Neural progenitor cell (in vitro differentiated cells): ENCODE measurements at regions not wholly inside any gene's neighbourhood (a gene's known extent, or its start where the extent isn't known, plus 50 kb on each side); places are given as distances from the start of the nearest gene placed in this dataset.

ENCODE experiments used
- DNase-seq: peaks from one replicate; pipeline ENCODE4 v3.0.0-alpha.2; 2016; ENCODE audit warnings: low spot score
- H2AFZ ChIP-seq: fragments of 200-600 bp; sonication (generic); replicated peaks from 2 replicates; pipeline ENCODE4 v1.6.1; 2016; ENCODE audit warnings: antibody characterized with exemption
- H3F3A ChIP-seq: fragments of 200-600 bp; sonication (generic); 2 replicates; pipeline ENCODE4 v1.6.1; 2016; ENCODE audit warnings: antibody characterized with exemption, low read depth
- H3K27ac ChIP-seq: fragments of 200-600 bp; sonication (generic); 2 replicates; pipeline ENCODE4 v1.5.1; 2016; ENCODE audit warnings: mild to moderate bottlenecking
- H3K27me3 ChIP-seq: fragments of 200-600 bp; sonication (generic); 2 replicates; pipeline ENCODE4 v1.6.1; 2016; ENCODE audit warnings: mild to moderate bottlenecking, moderate library complexity
- H3K36me3 ChIP-seq: fragments of 200-600 bp; sonication (generic); 2 replicates; pipeline ENCODE4 v1.5.1; 2016
- H3K4me1 ChIP-seq: fragments of 200-600 bp; sonication (generic); 2 replicates; pipeline ENCODE4 v1.6.1; 2016; ENCODE audit warnings: mixed run types
- H3K4me2 ChIP-seq: fragments of 200-600 bp; sonication (generic); 2 replicates; pipeline ENCODE4 v1.6.1; 2016
- H3K4me3 ChIP-seq: fragments of 200-600 bp; sonication (generic); 2 replicates; pipeline ENCODE4 v1.5.1; 2016
- H3K79me2 ChIP-seq: fragments of 200-600 bp; sonication (generic); 2 replicates; pipeline ENCODE4 v1.6.1; 2016; ENCODE audit warnings: low read depth
- H3K9ac ChIP-seq: fragments of 200-600 bp; sonication (generic); 2 replicates; pipeline ENCODE4 v1.6.1; 2016
- H3K9me3 ChIP-seq: fragments of 200-600 bp; sonication (generic); 2 replicates; pipeline ENCODE4 v1.5.1; 2016; ENCODE audit warnings: low read depth
- H4K20me1 ChIP-seq: fragments of 200-600 bp; sonication (generic); 2 replicates; pipeline ENCODE4 v1.6.1; 2016; ENCODE audit warnings: low read depth
- H3K27ac Mint-ChIP-seq: 3 replicates; pipeline ENCODE4 v1.8.0; 2021; ENCODE audit warnings: mixed read lengths
- H3K27me3 Mint-ChIP-seq: 2 replicates; pipeline ENCODE4 v1.8.0; 2022; ENCODE audit warnings: low read depth, mild to moderate bottlenecking, inconsistent platforms, moderate library complexity, mixed read lengths; ENCODE audit not compliant: insufficient read depth
- H3K36me3 Mint-ChIP-seq: 3 replicates; pipeline ENCODE4 v1.8.0; 2021; ENCODE audit warnings: mixed read lengths
- H3K4me1 Mint-ChIP-seq: 3 replicates; pipeline ENCODE4 v1.8.0; 2021; ENCODE audit warnings: mixed read lengths
- H3K4me3 Mint-ChIP-seq: 3 replicates; pipeline ENCODE4 v1.8.0; 2021; ENCODE audit warnings: mild to moderate bottlenecking, moderate library complexity, mixed read lengths
- H3K9me3 Mint-ChIP-seq: 3 replicates; pipeline ENCODE4 v1.8.0; 2020; ENCODE audit warnings: mixed read lengths
- EZH2 ChIP-seq: fragments of 200-600 bp; sonication (generic); IDR thresholded peaks from 2 replicates; pipeline ENCODE4 v1.6.1; 2017; ENCODE audit warnings: antibody characterized with exemption, mild to moderate bottlenecking, moderate library complexity
- EZH2phosphoT487 ChIP-seq: fragments of 200-600 bp; sonication (generic); IDR thresholded peaks from 2 replicates; pipeline ENCODE4 v1.6.1; 2017; ENCODE audit warnings: antibody characterized with exemption
- TF ChIP-seq, protein P1 (sequence below): fragments of 200-600 bp; sonication (generic); IDR thresholded peaks from 2 replicates; pipeline ENCODE4 v1.5.1; 2017; ENCODE audit warnings: antibody characterized with exemption, mild to moderate bottlenecking

DNA sequence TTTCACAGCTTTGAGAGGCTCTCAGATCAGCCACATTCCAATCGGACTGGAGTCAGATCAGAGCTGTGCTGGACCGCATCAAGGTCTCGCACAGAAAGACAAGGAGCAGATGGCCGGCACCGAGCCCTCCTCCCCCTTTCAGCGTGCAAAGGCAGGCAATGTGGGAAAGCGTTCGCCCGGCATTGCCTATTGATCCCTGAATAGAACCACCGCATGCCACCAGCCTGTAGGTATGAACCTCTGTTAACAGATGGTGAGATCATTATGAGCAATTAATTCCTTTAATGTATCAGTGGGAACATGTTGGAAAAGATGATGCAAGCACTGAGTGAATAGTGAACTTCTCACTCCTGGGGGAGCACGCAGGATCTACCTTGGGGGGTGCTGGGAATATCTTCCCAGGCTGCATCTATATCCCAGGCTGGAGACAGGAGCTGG is 117.5 kb upstream of the ID4 start:
- H3K9me3 ChIP-seq: no peaks in the 10 kb centered on the region
- peaks cover 31% of the 10 kb centered on the region for H3F3A ChIP-seq
- no peaks in the 10 kb centered on the region for H3K27me3 ChIP-seq
- no peak overlapping the region for H2AFZ ChIP-seq
- H3K79me2 ChIP-seq: no peaks in the 10 kb centered on the region
- peak overlapping the region; percentile 58 for H3K27ac ChIP-seq
- peaks cover 63% of the 10 kb centered on the region for H3K4me1 Mint-ChIP-seq
- H3K36me3 ChIP-seq: no peaks in the 10 kb centered on the region
- H3K9me3 Mint-ChIP-seq: peaks cover 4% of the 10 kb centered on the region
- peak overlapping the region; percentile 46 for H3K4me2 ChIP-seq
- H3K4me3 Mint-ChIP-seq: peak overlapping the region; percentile 60
- H3K4me3 ChIP-seq: no peak overlapping the region
- DNase-seq: peak; percentile 87
- no peaks in the 10 kb centered on the region for H4K20me1 ChIP-seq
- H3K27ac Mint-ChIP-seq: peak overlapping the region; percentile 99
- peaks cover 41% of the 10 kb centered on the region for H3K4me1 ChIP-seq
- no peaks in the 10 kb centered on the region for H3K27me3 Mint-ChIP-seq
- H3K9ac ChIP-seq: no peak overlapping the region
- no peaks in the 10 kb centered on the region for H3K36me3 Mint-ChIP-seq
- TF ChIP-seq, protein P1, sequence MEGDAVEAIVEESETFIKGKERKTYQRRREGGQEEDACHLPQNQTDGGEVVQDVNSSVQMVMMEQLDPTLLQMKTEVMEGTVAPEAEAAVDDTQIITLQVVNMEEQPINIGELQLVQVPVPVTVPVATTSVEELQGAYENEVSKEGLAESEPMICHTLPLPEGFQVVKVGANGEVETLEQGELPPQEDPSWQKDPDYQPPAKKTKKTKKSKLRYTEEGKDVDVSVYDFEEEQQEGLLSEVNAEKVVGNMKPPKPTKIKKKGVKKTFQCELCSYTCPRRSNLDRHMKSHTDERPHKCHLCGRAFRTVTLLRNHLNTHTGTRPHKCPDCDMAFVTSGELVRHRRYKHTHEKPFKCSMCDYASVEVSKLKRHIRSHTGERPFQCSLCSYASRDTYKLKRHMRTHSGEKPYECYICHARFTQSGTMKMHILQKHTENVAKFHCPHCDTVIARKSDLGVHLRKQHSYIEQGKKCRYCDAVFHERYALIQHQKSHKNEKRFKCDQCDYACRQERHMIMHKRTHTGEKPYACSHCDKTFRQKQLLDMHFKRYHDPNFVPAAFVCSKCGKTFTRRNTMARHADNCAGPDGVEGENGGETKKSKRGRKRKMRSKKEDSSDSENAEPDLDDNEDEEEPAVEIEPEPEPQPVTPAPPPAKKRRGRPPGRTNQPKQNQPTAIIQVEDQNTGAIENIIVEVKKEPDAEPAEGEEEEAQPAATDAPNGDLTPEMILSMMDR: no peak
- TF ChIP-seq EZH2 (no peak), EZH2phosphoT487 (peak; percentile 29)

DNA sequence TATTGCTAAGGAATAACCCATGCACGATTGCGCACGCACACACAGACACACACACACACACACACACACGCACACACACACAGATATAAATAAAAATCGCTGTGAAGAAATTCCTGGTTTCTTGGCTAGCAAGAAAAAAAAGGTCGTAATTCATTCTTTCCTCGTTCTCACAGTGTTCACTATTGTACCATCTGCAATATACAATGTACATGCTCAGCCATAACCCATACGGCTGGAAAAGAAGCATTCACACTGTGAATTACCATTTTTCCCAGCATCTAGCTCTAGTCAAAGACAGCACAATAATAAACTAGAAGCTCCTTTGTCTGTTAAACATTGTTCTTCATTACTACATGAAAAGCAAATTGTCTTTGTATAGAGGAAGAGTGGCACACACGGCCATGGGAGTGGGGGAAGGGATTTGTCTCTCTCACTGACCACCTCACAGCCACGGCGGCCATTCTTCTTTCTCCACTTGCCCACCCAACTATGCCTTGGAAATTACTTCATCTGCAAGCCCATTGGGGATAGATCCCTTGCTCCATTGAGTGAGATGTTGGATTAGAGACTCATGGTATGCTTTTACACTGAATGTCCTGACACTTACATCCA is 115.3 kb upstream of the ID4 start:
- peaks cover 22% of the 10 kb centered on the region for H3K4me1 ChIP-seq
- H3K27me3 ChIP-seq: no peaks in the 10 kb centered on the region
- peak overlapping the region; percentile 91 for H3K27ac Mint-ChIP-seq
- H3K9ac ChIP-seq: no peak overlapping the region
- H3K4me2 ChIP-seq: no peak overlapping the region
- peaks cover 4% of the 10 kb centered on the region for H3K9me3 Mint-ChIP-seq
- no peaks in the 10 kb centered on the region for H4K20me1 ChIP-seq
- DNase-seq: no peak
- no peak overlapping the region for H3K4me3 ChIP-seq
- H3K27ac ChIP-seq: no peak overlapping the region
- peak overlapping the region; percentile 33 for H2AFZ ChIP-seq
- TF ChIP-seq, protein P1: no peak
- TF ChIP-seq EZH2: no peak
- TF ChIP-seq EZH2phosphoT487: no peak
- peak overlapping the region; percentile 39 for H3K4me3 Mint-ChIP-seq
- peaks cover 1% of the 10 kb centered on the region for H3K36me3 Mint-ChIP-seq
- H3K79me2 ChIP-seq: no peaks in the 10 kb centered on the region
- H3K9me3 ChIP-seq: no peaks in the 10 kb centered on the region
- H3F3A ChIP-seq: peaks cover 13% of the 10 kb centered on the region
- H3K4me1 Mint-ChIP-seq: peaks cover 47% of the 10 kb centered on the region
- no peaks in the 10 kb centered on the region for H3K27me3 Mint-ChIP-seq
- H3K36me3 ChIP-seq: no peaks in the 10 kb centered on the region

DNA sequence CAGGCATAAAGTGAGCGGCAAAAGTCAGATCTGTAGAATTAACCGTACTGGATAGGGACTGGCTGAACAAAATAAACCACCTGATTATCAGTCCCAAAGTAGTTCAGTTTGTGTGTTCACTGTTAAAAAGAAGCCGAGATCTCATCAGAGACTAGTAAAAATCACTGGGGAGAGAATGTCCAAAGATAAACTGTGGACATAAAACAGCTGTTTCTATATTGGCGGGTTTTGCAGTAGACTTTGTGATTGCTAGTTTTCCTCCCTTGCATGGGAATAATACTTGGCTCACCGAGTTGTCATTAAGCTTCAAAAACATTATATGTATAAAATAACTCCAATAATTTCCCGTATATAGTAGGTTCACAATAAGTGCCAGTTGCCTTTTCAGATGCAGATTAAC is 114.2 kb upstream of the ID4 start:
- H3K4me1 ChIP-seq: peaks cover 22% of the 10 kb centered on the region
- no peak for DNase-seq
- H3F3A ChIP-seq: peaks cover 13% of the 10 kb centered on the region
- H3K4me1 Mint-ChIP-seq: peaks cover 45% of the 10 kb centered on the region
- no peaks in the 10 kb centered on the region for H4K20me1 ChIP-seq
- H3K36me3 ChIP-seq: no peaks in the 10 kb centered on the region
- H2AFZ ChIP-seq: no peak overlapping the region
- H3K27ac Mint-ChIP-seq: no peak overlapping the region
- peaks cover 4% of the 10 kb centered on the region for H3K9me3 Mint-ChIP-seq
- no peaks in the 10 kb centered on the region for H3K9me3 ChIP-seq
- H3K4me3 Mint-ChIP-seq: no peak overlapping the region
- H3K36me3 Mint-ChIP-seq: peaks cover 1% of the 10 kb centered on the region
- H3K79me2 ChIP-seq: no peaks in the 10 kb centered on the region
- TF ChIP-seq, protein P1: no peak
- TF ChIP-seq EZH2phosphoT487 (no peak), EZH2 (no peak)
- no peaks in the 10 kb centered on the region for H3K27me3 ChIP-seq
- no peak overlapping the region for H3K9ac ChIP-seq
- H3K27ac ChIP-seq: no peak overlapping the region
- no peak overlapping the region for H3K4me2 ChIP-seq
- no peaks in the 10 kb centered on the region for H3K27me3 Mint-ChIP-seq
- no peak overlapping the region for H3K4me3 ChIP-seq
